Karpas-422 (cell line): ENCODE measurements at regions not wholly inside any gene's neighbourhood (a gene's known extent, or its start where the extent isn't known, plus 50 kb on each side); places are given as distances from the start of the nearest gene placed in this dataset.

Experiments
- DNase-seq: peaks from one replicate; pipeline ENCODE4 v3.0.0-alpha.2; 2015
- H2AFZ ChIP-seq: fragments of 200-600 bp; sonication (generic); 2 replicates; pipeline ENCODE4 v1.6.1; 2014; ENCODE audit warnings: antibody characterized with exemption, low read length, mixed read lengths
- H3K27ac ChIP-seq: fragments of 200-600 bp; sonication (generic); 2 replicates; pipeline ENCODE4 v1.5.1; 2014; ENCODE audit warnings: mild to moderate bottlenecking, low read length, moderate library complexity
- H3K27me3 ChIP-seq: fragments of 200-600 bp; sonication (generic); 2 replicates; pipeline ENCODE4 v1.6.1; 2014; ENCODE audit warnings: low read length, mixed read lengths
- H3K36me3 ChIP-seq: fragments of 200-600 bp; sonication (generic); 2 replicates; pipeline ENCODE4 v1.6.1; 2014; ENCODE audit warnings: low read length, mixed read lengths; ENCODE audit not compliant: insufficient read depth
- H3K4me1 ChIP-seq: fragments of 200-600 bp; sonication (generic); 2 replicates; pipeline ENCODE4 v1.6.1; 2014; ENCODE audit warnings: mild to moderate bottlenecking, low read length, mixed read lengths
- H3K4me2 ChIP-seq: fragments of 200-600 bp; sonication (generic); 2 replicates; pipeline ENCODE4 v1.6.1; 2014; ENCODE audit warnings: low read length, low read depth, mild to moderate bottlenecking; ENCODE audit not compliant: poor library complexity, severe bottlenecking
- H3K4me3 ChIP-seq: fragments of 200-600 bp; sonication (generic); 2 replicates; pipeline ENCODE4 v1.5.1; 2014; ENCODE audit warnings: mild to moderate bottlenecking, antibody characterized with exemption, low read length, mixed read lengths
- H3K79me2 ChIP-seq: fragments of 200-600 bp; sonication (generic); 2 replicates; pipeline ENCODE4 v1.6.1; 2014; ENCODE audit warnings: mild to moderate bottlenecking, low read length, mixed read lengths
- H3K9ac ChIP-seq: fragments of 200-600 bp; sonication (generic); 2 replicates; pipeline ENCODE4 v1.6.0; 2014; ENCODE audit warnings: low read length
- H3K9me2 ChIP-seq: fragments of 200-600 bp; sonication (generic), shearing (Covaris generic); replicated peaks from 2 replicates; pipeline ENCODE4 v1.6.0; 2014; ENCODE audit warnings: mild to moderate bottlenecking, low read length, moderate library complexity; ENCODE audit not compliant: insufficient read depth
- H3K9me3 ChIP-seq: fragments of 300-700, 200-600 bp; sonication (generic); 2 replicates; pipeline ENCODE4 v1.6.1; 2014; ENCODE audit warnings: low read length, mixed read lengths
- H4K20me1 ChIP-seq: fragments of 200-600 bp; sonication (generic); 2 replicates; pipeline ENCODE4 v1.6.1; 2014; ENCODE audit warnings: mild to moderate bottlenecking, antibody characterized with exemption, low read length, low read depth; ENCODE audit not compliant: insufficient read depth

DNA sequence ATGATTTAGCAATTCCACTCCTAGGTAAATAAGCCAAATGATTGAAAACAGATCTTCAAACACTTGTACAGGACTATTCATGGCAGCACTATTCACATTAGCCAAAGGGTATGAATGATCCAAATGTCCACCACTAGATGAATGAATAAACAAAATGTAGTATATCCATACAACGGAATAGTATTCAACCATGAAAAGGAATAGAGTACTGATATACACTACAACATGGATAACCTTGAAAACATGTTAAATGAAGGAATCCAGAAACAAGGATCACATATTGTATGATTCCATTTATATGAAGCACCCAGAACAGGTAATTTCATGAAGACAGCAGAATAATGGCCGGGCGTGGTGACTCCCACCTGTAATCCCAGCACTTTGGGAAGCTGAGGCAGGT, 78.2 kb upstream of the IGF1R start:
- no peak overlapping the region for H2AFZ ChIP-seq
- no peak overlapping the region for H3K27ac ChIP-seq
- no peaks in the 10 kb centered on the region for H3K4me1 ChIP-seq
- no peaks in the 10 kb centered on the region for H3K9me2 ChIP-seq
- H4K20me1 ChIP-seq: no peaks in the 10 kb centered on the region
- H3K4me3 ChIP-seq: no peak overlapping the region
- H3K27me3 ChIP-seq: no peaks in the 10 kb centered on the region
- H3K36me3 ChIP-seq: no peaks in the 10 kb centered on the region
- no peaks in the 10 kb centered on the region for H3K9me3 ChIP-seq
- no peak overlapping the region for H3K4me2 ChIP-seq
- DNase-seq: no peak
- no peak overlapping the region for H3K9ac ChIP-seq
- H3K79me2 ChIP-seq: no peaks in the 10 kb centered on the region

DNA sequence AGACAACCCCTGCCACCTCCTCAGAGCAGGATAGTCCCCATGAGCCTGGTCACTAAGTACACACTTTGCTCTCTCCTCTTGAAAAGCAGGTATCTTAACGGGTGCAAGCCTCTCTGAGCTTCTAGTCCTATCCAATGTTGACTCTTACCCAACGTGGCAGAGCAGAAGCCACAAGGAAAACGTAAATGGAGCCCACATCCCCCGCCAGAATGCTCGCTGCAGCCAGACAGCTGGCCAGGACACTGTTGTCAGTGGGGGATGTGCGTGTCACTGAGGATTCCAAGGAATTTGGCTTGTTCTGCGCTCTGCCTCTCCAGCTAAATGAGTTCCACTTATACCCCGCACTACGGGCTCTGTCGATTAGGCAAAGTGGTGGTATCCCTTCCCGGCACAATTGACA, 67.8 kb upstream of the IGF1R start:
- H3K27me3 ChIP-seq: no peaks in the 10 kb centered on the region
- no peaks in the 10 kb centered on the region for H3K4me1 ChIP-seq
- no peaks in the 10 kb centered on the region for H3K36me3 ChIP-seq
- no peak overlapping the region for H3K9ac ChIP-seq
- H2AFZ ChIP-seq: no peak overlapping the region
- H3K27ac ChIP-seq: no peak overlapping the region
- H3K4me2 ChIP-seq: no peak overlapping the region
- H3K9me2 ChIP-seq: no peaks in the 10 kb centered on the region
- H3K4me3 ChIP-seq: no peak overlapping the region
- no peak for DNase-seq
- no peaks in the 10 kb centered on the region for H3K9me3 ChIP-seq
- no peaks in the 10 kb centered on the region for H4K20me1 ChIP-seq
- H3K79me2 ChIP-seq: no peaks in the 10 kb centered on the region

DNA sequence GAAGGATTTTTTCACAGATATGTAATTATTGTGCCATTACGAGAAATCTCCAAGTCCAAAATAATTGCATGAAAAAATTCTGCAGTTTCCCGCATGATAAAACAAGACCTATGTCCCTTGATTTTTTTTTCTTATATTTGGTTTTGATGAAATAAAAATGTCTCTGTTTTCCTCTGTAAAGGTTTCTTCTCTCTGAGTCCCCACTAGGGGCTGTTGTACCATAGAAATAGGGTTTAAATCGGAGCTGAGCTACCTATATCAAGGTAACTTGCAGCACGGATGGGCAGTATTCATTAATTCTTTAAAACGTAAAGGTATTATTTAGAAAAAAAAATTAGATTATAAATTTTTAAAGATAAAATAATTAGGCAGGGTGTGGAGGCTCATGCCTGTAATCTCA, 66.6 kb upstream of the IGF1R start:
- H3K9ac ChIP-seq: no peak overlapping the region
- no peaks in the 10 kb centered on the region for H3K9me2 ChIP-seq
- DNase-seq: peak; percentile 46
- H3K79me2 ChIP-seq: no peaks in the 10 kb centered on the region
- H3K4me3 ChIP-seq: no peak overlapping the region
- no peak overlapping the region for H2AFZ ChIP-seq
- no peak overlapping the region for H3K27ac ChIP-seq
- no peaks in the 10 kb centered on the region for H4K20me1 ChIP-seq
- no peaks in the 10 kb centered on the region for H3K4me1 ChIP-seq
- H3K36me3 ChIP-seq: no peaks in the 10 kb centered on the region
- H3K4me2 ChIP-seq: no peak overlapping the region
- no peaks in the 10 kb centered on the region for H3K27me3 ChIP-seq
- H3K9me3 ChIP-seq: no peaks in the 10 kb centered on the region

DNA sequence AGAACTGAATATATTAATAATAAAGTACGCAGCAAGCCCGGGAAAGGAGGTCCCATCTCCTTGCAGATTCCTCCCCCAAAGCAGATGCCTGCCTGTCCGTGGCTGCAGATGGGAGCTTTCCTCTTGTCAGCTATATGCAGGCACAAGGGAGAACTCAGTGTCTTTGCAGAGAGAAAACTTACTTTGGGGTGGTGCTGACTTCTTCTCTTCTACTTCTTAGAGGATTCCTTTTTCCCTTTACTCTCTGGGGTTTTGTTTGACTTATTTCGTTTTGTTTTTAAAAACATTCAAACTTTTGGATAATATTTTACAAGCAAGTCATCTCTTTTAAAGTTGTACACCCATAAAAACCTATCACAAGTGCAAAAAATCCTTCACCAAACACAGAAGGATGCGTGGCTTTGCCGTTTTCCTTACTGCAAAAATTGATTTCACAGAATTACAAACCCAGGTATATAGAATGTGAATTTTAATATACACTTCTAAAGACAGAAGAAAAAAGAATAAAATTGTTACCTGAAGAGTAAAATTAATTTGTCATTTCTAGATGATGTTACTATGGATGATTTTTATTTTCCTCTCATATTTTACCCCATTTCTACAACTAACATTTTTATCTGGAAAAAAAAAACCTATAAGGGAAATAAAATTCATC, 65.3 kb upstream of the IGF1R start:
- H3K4me3 ChIP-seq: no peak overlapping the region
- H2AFZ ChIP-seq: no peak overlapping the region
- no peaks in the 10 kb centered on the region for H3K4me1 ChIP-seq
- DNase-seq: no peak
- H3K79me2 ChIP-seq: no peaks in the 10 kb centered on the region
- H4K20me1 ChIP-seq: no peaks in the 10 kb centered on the region
- no peak overlapping the region for H3K27ac ChIP-seq
- H3K36me3 ChIP-seq: no peaks in the 10 kb centered on the region
- H3K9me3 ChIP-seq: no peaks in the 10 kb centered on the region
- no peaks in the 10 kb centered on the region for H3K27me3 ChIP-seq
- H3K9me2 ChIP-seq: no peaks in the 10 kb centered on the region
- no peak overlapping the region for H3K9ac ChIP-seq
- H3K4me2 ChIP-seq: no peak overlapping the region

DNA sequence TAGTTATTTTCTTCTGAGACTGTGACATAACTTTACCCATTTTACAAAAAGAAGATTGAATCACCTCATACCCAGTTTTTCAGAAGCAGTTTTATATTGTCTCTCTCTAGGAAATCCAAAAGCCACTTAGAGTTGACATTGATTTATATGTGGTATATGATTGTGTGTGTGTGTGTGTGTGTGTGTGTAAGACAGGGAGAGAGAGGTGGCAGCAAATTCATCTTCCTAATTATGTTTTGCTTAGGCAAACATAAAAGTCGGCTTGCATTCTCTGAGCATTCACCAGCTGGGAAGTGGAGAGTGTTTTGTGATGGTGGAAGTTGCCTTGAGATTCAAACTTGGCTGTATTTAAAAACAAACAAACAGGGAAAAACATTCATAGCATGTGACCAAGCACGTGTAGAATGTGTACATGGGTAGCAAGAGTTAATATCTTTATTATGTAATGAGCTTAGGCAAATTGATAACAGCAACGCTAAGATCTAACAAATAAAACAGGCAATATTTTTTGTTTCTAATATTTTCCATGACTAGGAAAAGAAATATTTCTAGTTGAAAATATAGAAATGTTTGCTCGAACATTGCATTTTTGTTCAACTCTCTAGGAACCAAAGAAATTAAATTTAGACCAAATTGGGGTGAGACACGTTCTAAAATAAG, 64.4 kb upstream of the IGF1R start:
- Histone ChIP-seq H3K9ac (no peak overlapping the region), H3K4me2 (no peak overlapping the region), H3K27me3 (no peaks in the 10 kb centered on the region), H3K36me3 (no peaks in the 10 kb centered on the region), H3K9me3 (no peaks in the 10 kb centered on the region), H4K20me1 (no peaks in the 10 kb centered on the region), H2AFZ (no peak overlapping the region), H3K4me3 (no peak overlapping the region), H3K4me1 (no peaks in the 10 kb centered on the region), H3K9me2 (no peaks in the 10 kb centered on the region), H3K27ac (no peak overlapping the region), H3K79me2 (no peaks in the 10 kb centered on the region)
- no peak for DNase-seq

DNA sequence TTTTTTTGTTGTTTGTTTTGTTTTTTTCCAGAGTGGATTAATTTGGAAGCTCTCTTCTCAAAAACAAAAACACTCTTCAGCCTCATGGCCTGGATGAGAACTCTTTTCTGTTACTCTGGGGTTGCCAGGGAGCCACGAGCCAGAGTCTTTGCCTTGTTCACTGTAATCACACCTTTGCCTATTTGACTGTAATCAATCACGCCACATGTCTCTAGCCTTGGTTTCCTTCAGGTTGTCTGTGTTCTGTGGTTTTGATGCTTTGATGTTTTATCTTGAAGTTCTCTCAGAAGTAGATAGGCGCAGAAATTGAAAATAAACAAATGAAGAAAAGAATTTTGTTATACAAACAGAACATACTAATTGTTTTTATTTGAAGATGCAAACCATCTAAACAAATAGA, 62.3 kb upstream of the IGF1R start:
- Histone ChIP-seq H4K20me1 (no peaks in the 10 kb centered on the region), H3K27me3 (no peaks in the 10 kb centered on the region), H3K9me3 (no peaks in the 10 kb centered on the region), H3K4me3 (no peak overlapping the region), H3K36me3 (no peaks in the 10 kb centered on the region), H3K79me2 (no peaks in the 10 kb centered on the region), H2AFZ (no peak overlapping the region), H3K4me2 (no peak overlapping the region), H3K4me1 (no peaks in the 10 kb centered on the region), H3K27ac (no peak overlapping the region), H3K9ac (no peak overlapping the region), H3K9me2 (no peaks in the 10 kb centered on the region)
- no peak for DNase-seq

DNA sequence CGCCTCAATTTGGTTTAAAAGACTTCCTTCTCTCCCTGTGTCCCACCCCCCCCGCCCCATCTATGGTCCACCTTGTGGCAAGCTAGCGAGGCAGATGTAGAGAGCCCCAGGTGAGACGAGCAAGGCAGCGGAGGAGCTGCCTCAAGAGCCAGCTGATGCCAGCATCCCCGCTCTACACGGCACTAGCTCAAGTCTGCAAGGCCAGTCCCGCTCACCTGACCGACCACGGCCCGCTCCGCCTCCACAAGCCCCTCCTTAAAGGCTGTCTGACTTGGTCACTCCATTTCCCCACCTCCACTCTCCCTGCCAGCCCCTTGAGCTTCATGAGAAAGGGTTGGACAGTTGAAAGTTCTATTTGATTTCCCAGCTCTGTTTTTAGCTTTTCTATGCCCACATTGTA, 56.2 kb upstream of the IGF1R start:
- no peaks in the 10 kb centered on the region for H3K36me3 ChIP-seq
- no peak overlapping the region for H3K4me2 ChIP-seq
- no peak overlapping the region for H3K27ac ChIP-seq
- H3K9me3 ChIP-seq: no peaks in the 10 kb centered on the region
- no peak overlapping the region for H3K9ac ChIP-seq
- no peaks in the 10 kb centered on the region for H3K79me2 ChIP-seq
- H2AFZ ChIP-seq: no peak overlapping the region
- no peak for DNase-seq
- H3K27me3 ChIP-seq: no peaks in the 10 kb centered on the region
- no peaks in the 10 kb centered on the region for H3K9me2 ChIP-seq
- H3K4me3 ChIP-seq: no peak overlapping the region
- no peaks in the 10 kb centered on the region for H3K4me1 ChIP-seq
- no peaks in the 10 kb centered on the region for H4K20me1 ChIP-seq

DNA sequence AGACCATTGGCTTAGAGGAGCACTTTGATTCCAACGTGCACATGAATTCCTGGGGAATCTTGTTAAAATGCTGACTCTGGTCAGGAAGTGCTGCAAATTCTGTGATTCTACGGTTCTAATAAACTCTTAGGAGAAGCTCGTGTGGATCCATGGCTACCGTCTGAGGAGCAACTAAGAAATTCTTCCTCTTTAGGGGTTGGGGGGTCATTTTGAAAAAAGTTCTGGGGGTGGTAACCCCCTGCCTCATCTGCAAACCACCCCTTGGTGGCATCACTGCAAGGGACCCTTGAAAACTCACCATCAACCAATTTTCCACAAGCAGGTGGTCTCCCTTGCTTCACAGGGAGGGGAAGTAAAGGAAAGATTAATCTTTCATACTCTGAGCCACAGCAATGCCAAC, 52.2 kb upstream of the IGF1R start:
- Histone ChIP-seq H3K4me1 (no peaks in the 10 kb centered on the region), H3K9me2 (no peaks in the 10 kb centered on the region), H3K36me3 (no peaks in the 10 kb centered on the region), H3K27me3 (no peaks in the 10 kb centered on the region), H3K9ac (no peak overlapping the region), H3K9me3 (no peaks in the 10 kb centered on the region), H2AFZ (no peak overlapping the region), H3K27ac (no peak overlapping the region), H3K4me3 (no peak overlapping the region), H3K79me2 (no peaks in the 10 kb centered on the region), H3K4me2 (no peak overlapping the region), H4K20me1 (no peaks in the 10 kb centered on the region)
- DNase-seq: no peak
